ENCODE measurements at regions not wholly inside any gene's neighbourhood (a gene's known extent, or its start where the extent isn't known, plus 50 kb on each side); places are given as distances from the start of the nearest gene placed in this dataset.

GRCh38 chr19:33960566-33960965 lies 163.9 kb downstream of the KCTD15 start:
- H3K9me3 ChIP-seq (replicated peaks in 1 of 2; ENCODE audit: control insufficient read depth in 1 of 2, insufficient read depth in 1 of 2, low read length in 2 of 2) = no peaks in the 10 kb centered on the region
- H3K27ac ChIP-seq (ENCODE audit: low read depth in 1 of 2, low read length in 2 of 2) = no peak overlapping the region
- no peak overlapping the region for H3K27ac Mint-ChIP-seq
- no peak overlapping the region for H3K4me3 Mint-ChIP-seq
- DNase-seq = no peak
- H3K79me2 ChIP-seq (ENCODE audit: insufficient read depth, low read length) = no peaks in the 10 kb centered on the region
- H3K27me3 Mint-ChIP-seq (ENCODE audit: low read depth in 3 of 3) = peaks cover 3 to 7% (median 3%) of the 10 kb centered on the region in 3 donors
- H3K4me3 ChIP-seq (replicated peaks in 1 of 3; ENCODE audit: low read depth in 2 of 3, low read length in 3 of 3) = no peak overlapping the region
- no peak for TF ChIP-seq CTCF (IDR thresholded peaks at IDR 0.05)
- 56% methylated on average over 1 of the region's 6 CpGs for WGBS (ENCODE audit: insufficient coverage)
- H2AFZ ChIP-seq (ENCODE audit: insufficient read depth, low read depth, low read length, poor library complexity, severe bottlenecking) = no peak overlapping the region
- H3K36me3 ChIP-seq (replicated peaks in 1 of 2; ENCODE audit: control insufficient read depth in 1 of 2, insufficient read depth in 2 of 2, low read length in 2 of 2) = no peaks in the 10 kb centered on the region
- peaks cover 0 to 8% (median 4%) of the 10 kb centered on the region in 7 donors for H3K9me3 Mint-ChIP-seq
- intact Hi-C loops (cut with micrococcal nuclease) = no loop called here
- no peak overlapping the region for H3K9ac ChIP-seq (ENCODE audit: insufficient read depth, low read length, poor library complexity, severe bottlenecking)
- no peak overlapping the region for H3K4me2 ChIP-seq (replicated peaks; ENCODE audit: extremely low read depth, low read length, poor library complexity, severe bottlenecking)
- no peaks in the 10 kb centered on the region for H3K36me3 Mint-ChIP-seq
- H3K4me1 Mint-ChIP-seq = no peaks in the 10 kb centered on the region
- no peaks in the 10 kb centered on the region for H4K20me1 ChIP-seq (ENCODE audit: insufficient read depth, low read length)
- H3K4me1 ChIP-seq (ENCODE audit: control insufficient read depth in 1 of 2, insufficient read depth in 2 of 2, low read length in 2 of 2) = no peaks in the 10 kb centered on the region
- no peaks in the 10 kb centered on the region for H3K27me3 ChIP-seq (ENCODE audit: control insufficient read depth in 2 of 2, insufficient read depth in 2 of 2, low read length in 2 of 2)

GRCh38 chr19:33962161-33962560 lies 165.5 kb downstream of the KCTD15 start:
- no peak overlapping the region for H3K27ac ChIP-seq (ENCODE audit: low read depth in 1 of 2, low read length in 2 of 2)
- H3K4me2 ChIP-seq (replicated peaks; ENCODE audit: extremely low read depth, low read length, poor library complexity, severe bottlenecking) = no peak overlapping the region
- H3K27me3 ChIP-seq (ENCODE audit: control insufficient read depth in 2 of 2, insufficient read depth in 2 of 2, low read length in 2 of 2) = no peaks in the 10 kb centered on the region
- H3K4me3 Mint-ChIP-seq = no peak overlapping the region
- H3K27me3 Mint-ChIP-seq (ENCODE audit: low read depth in 3 of 3) = peaks cover 3 to 6% (median 6%) of the 10 kb centered on the region in 3 donors
- WGBS (ENCODE audit: insufficient coverage) = 100% methylated on average over 1 of the region's 2 CpGs
- H3K9me3 Mint-ChIP-seq = peaks cover 6 to 14% (median 10%) of the 10 kb centered on the region in 7 donors
- no peak overlapping the region for H3K4me3 ChIP-seq (replicated peaks in 1 of 3; ENCODE audit: low read depth in 2 of 3, low read length in 3 of 3)
- no peak overlapping the region for H2AFZ ChIP-seq (ENCODE audit: insufficient read depth, low read depth, low read length, poor library complexity, severe bottlenecking)
- H3K9me3 ChIP-seq (replicated peaks in 1 of 2; ENCODE audit: control insufficient read depth in 1 of 2, insufficient read depth in 1 of 2, low read length in 2 of 2) = no peaks in the 10 kb centered on the region
- TF ChIP-seq CTCF (IDR thresholded peaks at IDR 0.05) = no peak
- no peaks in the 10 kb centered on the region for H3K79me2 ChIP-seq (ENCODE audit: insufficient read depth, low read length)
- no peaks in the 10 kb centered on the region for H3K4me1 Mint-ChIP-seq
- intact Hi-C loops (cut with micrococcal nuclease) = no loop called here
- no peaks in the 10 kb centered on the region for H3K4me1 ChIP-seq (ENCODE audit: control insufficient read depth in 1 of 2, insufficient read depth in 2 of 2, low read length in 2 of 2)
- H3K27ac Mint-ChIP-seq = no peak overlapping the region
- H3K36me3 Mint-ChIP-seq = no peaks in the 10 kb centered on the region
- no peaks in the 10 kb centered on the region for H3K36me3 ChIP-seq (replicated peaks in 1 of 2; ENCODE audit: control insufficient read depth in 1 of 2, insufficient read depth in 2 of 2, low read length in 2 of 2)
- no peaks in the 10 kb centered on the region for H4K20me1 ChIP-seq (ENCODE audit: insufficient read depth, low read length)
- no peak for DNase-seq
- no peak overlapping the region for H3K9ac ChIP-seq (ENCODE audit: insufficient read depth, low read length, poor library complexity, severe bottlenecking)
